OCI-LY3 (cell line): ENCODE measurements at regions not wholly inside any gene's neighbourhood (a gene's known extent, or its start where the extent isn't known, plus 50 kb on each side); places are given as distances from the start of the nearest gene placed in this dataset.
"Not testable (repeated sequence)": the region's sequence is repeated elsewhere in the genome, so short reads cannot be mapped to it uniquely, and the experiment has no call there.

Experiments
- H2AFZ ChIP-seq: fragments of 200-600, 300-600 bp; shearing (Covaris generic); 2 replicates; pipeline ENCODE4 v1.6.0; 2014; ENCODE audit warnings: antibody characterized with exemption, low read depth, low read length
- H3K27ac ChIP-seq: fragments of 200-600, 300-600 bp; sonication (generic); 2 replicates; pipeline ENCODE4 v1.5.1; 2014; ENCODE audit warnings: mild to moderate bottlenecking, low read length, moderate library complexity, mixed read lengths
- H3K27me3 ChIP-seq: fragments of 200-600, 300-600 bp; sonication (generic); 2 replicates; pipeline ENCODE4 v1.6.1; 2014; ENCODE audit warnings: low read depth, low read length, mixed read lengths
- H3K36me3 ChIP-seq: fragments of 200-600, 300-600 bp; sonication (generic); replicated peaks from 2 replicates; pipeline ENCODE3; 2014; ENCODE audit warnings: low read depth, low read length, mixed read lengths
- H3K4me1 ChIP-seq: fragments of 300-600, 200-600 bp; sonication (generic); 2 replicates; pipeline ENCODE4 v1.6.1; 2014; ENCODE audit warnings: low read length, mixed read lengths
- H3K4me2 ChIP-seq: fragments of 200-600, 300-600 bp; sonication (generic); 2 replicates; pipeline ENCODE4 v1.6.1; 2014; ENCODE audit warnings: low read length, mixed read lengths
- H3K4me3 ChIP-seq: fragments of 300-600, 200-600 bp; sonication (generic); 2 replicates; pipeline ENCODE4 v1.5.1; 2014; ENCODE audit warnings: antibody characterized with exemption, mild to moderate bottlenecking, low read length, moderate library complexity
- H3K79me2 ChIP-seq: fragments of 300-600, 200-600 bp; shearing (Covaris generic); 2 replicates; pipeline ENCODE4 v1.6.1; 2014; ENCODE audit warnings: mild to moderate bottlenecking, low read length, mixed read lengths
- H3K9ac ChIP-seq: fragments of 300-600, 200-600 bp; shearing (Covaris generic); 2 replicates; pipeline ENCODE4 v1.6.0; 2014; ENCODE audit warnings: mild to moderate bottlenecking, low read length, moderate library complexity
- H3K9me3 ChIP-seq: fragments of 200-600, 300-600 bp; shearing (Covaris generic); 2 replicates; pipeline ENCODE4 v1.6.1; 2014; ENCODE audit warnings: low read length, mixed read lengths; ENCODE audit not compliant: insufficient read depth
- H4K20me1 ChIP-seq: fragments of 200-600, 300-600 bp; sonication (generic); 2 replicates; pipeline ENCODE4 v1.6.1; 2016; ENCODE audit warnings: low read length, mixed read lengths; ENCODE audit not compliant: insufficient read depth
- CTCF ChIP-seq: fragments of 200-600, 300-600 bp; sonication (generic); IDR thresholded peaks from 2 replicates; pipeline ENCODE4 v1.5.1; 2014; ENCODE audit warnings: antibody characterized with exemption, low read length, low read depth
- EZH2phosphoT487 ChIP-seq: fragments of 200-600 bp; shearing (Covaris generic); IDR thresholded peaks from 2 replicates; pipeline ENCODE4 v1.6.1; 2018; ENCODE audit warnings: antibody characterized with exemption, mixed run types, low read depth

DNA sequence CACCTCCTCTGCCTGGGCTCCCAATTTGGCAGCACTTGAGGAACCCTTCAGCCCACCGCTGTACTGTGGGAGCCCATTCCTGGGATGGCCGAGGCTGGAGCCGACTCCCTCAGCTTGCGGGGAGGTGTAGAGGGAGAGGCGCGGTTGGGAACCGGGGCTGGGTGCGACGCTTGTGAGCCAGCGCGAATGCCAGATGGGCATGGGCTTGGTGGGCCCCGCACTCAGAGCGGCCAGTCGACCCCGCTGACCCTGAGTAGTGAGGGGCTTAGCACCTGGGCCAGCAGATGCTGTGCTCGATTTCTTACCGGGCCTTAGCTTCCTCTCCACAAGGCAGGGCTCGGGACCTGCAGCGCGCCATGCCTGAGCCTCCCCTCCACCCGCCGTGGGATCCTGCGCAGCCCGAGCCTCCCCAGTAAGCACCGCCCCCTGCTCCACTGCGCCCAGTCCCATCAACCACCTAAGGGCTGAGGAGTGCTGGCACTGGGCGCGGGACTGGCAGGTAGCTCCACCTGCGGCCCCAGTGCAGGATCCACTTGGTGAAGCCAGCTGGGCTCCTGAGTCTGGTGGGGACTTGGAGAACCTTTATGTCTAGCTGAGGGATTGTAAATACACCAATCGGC lies 58.3 kb upstream of the DEFB108B start:
- Histone ChIP-seq H3K27ac (no peak overlapping the region), H3K36me3 (no peaks in the 10 kb centered on the region), H3K4me1 (no peaks in the 10 kb centered on the region), H3K4me2 (no peak overlapping the region), H3K27me3 (no peaks in the 10 kb centered on the region; the same call in 1 of the 2 replicates), H3K9ac (no peak overlapping the region), H3K9me3 (no peaks in the 10 kb centered on the region), H4K20me1 (no peaks in the 10 kb centered on the region), H3K79me2 (no peaks in the 10 kb centered on the region), H2AFZ (no peak overlapping the region), H3K4me3 (no peak overlapping the region)
- TF ChIP-seq EZH2phosphoT487: no peak
- TF ChIP-seq CTCF: no peak

DNA sequence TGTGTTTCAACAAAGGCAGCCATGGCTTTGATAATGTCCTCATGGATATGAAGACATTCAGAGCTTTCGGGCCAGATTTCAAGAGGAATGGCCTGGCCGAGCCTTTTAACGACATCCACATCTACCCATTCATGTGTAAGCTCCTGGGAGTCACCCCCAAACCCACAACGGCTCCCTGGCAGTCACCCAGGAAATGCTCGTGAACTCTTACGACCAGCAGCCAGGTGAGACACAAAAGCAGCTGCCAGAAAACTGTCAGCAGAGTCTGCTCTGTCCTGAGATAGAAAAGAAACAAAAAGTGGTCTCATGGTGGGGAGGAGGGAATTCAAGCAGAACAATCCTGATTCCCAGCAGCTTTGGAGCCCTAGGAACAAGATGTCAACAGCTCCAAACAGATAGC lies 52.9 kb upstream of the DEFB108B start:
- not testable (repeated sequence) for H3K27me3 ChIP-seq, H4K20me1 ChIP-seq, H3K4me1 ChIP-seq, H3K9ac ChIP-seq, H3K9me3 ChIP-seq, H3K36me3 ChIP-seq, H3K4me3 ChIP-seq, H3K79me2 ChIP-seq, H3K27ac ChIP-seq, H2AFZ ChIP-seq
- H3K4me2 ChIP-seq: peak overlapping the region; percentile 34; the same call in 1 of the 2 replicates

DNA sequence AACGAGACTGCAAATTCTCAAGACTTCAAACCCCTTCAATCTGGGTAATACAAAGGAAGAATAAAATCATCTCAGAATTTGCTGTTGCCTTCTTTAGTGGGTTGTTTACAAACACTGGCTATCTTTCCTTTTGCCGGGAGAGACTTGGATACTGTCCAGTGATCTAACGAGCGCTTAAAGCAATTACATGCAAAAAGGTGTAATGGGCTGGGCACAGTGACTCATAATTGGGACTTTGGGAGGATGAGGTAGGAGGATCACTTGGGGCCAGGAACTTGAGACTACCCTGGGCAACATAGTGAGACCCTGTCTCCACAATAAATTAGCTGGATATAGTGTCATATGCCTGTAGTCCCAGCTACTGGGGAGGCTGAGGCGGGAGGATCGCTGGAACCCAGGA lies 52.2 kb upstream of the DEFB108B start:
- not testable (repeated sequence) for H3K4me3 ChIP-seq, H3K36me3 ChIP-seq, H3K27me3 ChIP-seq, H3K79me2 ChIP-seq, H3K27ac ChIP-seq, H3K4me2 ChIP-seq, H2AFZ ChIP-seq, H3K4me1 ChIP-seq, H3K9ac ChIP-seq, H3K9me3 ChIP-seq, H4K20me1 ChIP-seq

GRCh38 chr11:71781491-71781890 lies 51.5 kb upstream of the DEFB108B start:
- H3K27me3 ChIP-seq, H4K20me1 ChIP-seq, H3K27ac ChIP-seq, H3K9ac ChIP-seq, H3K36me3 ChIP-seq, H2AFZ ChIP-seq, H3K79me2 ChIP-seq, H3K4me3 ChIP-seq, H3K4me2 ChIP-seq, H3K4me1 ChIP-seq, H3K9me3 ChIP-seq: not testable (repeated sequence)

- H3K27ac ChIP-seq, H3K79me2 ChIP-seq, H3K9ac ChIP-seq: not testable (repeated sequence)
These were observed 50.7 kb upstream of the DEFB108B start for GRCh38 chr11:71782229-71782861.

GRCh38 chr11:71783191-71783590 lies 49.8 kb upstream of the DEFB108B start:
- H3K27me3 ChIP-seq, H3K27ac ChIP-seq, H3K79me2 ChIP-seq, H3K9me3 ChIP-seq, H3K4me3 ChIP-seq, H3K9ac ChIP-seq, H2AFZ ChIP-seq, H3K4me1 ChIP-seq, H3K36me3 ChIP-seq, H4K20me1 ChIP-seq, H3K4me2 ChIP-seq: not testable (repeated sequence)

More at GRCh38 chr11:71782229-71782861, 50.7 kb upstream of the DEFB108B start:
- not testable (repeated sequence) for H3K4me1 ChIP-seq, H3K4me3 ChIP-seq, H3K9me3 ChIP-seq, H3K36me3 ChIP-seq, H4K20me1 ChIP-seq, H3K4me2 ChIP-seq, H2AFZ ChIP-seq, H3K27me3 ChIP-seq
